AG09309 (cell line): ENCODE measurements at regions not wholly inside any gene's neighbourhood (a gene's known extent, or its start where the extent isn't known, plus 50 kb on each side); places are given as distances from the start of the nearest gene placed in this dataset.

ENCODE experiments used
- DNase-seq: peaks from one replicate; pipeline ENCODE4 v3.0.0-alpha.2; 2010; ENCODE audit warnings: low read depth
- H3K4me3 ChIP-seq: 2 replicates; pipeline ENCODE4 v1.5.1; 2011; ENCODE audit warnings: mild to moderate bottlenecking, low read depth, low read length, moderate library complexity; ENCODE audit not compliant: control insufficient read depth
- CTCF ChIP-seq: IDR thresholded peaks from 2 replicates; pipeline ENCODE4 v1.5.1; 2011; ENCODE audit warnings: mild to moderate bottlenecking, low read depth, low read length, inconsistent platforms; ENCODE audit not compliant: insufficient read depth, control insufficient read depth; ENCODE audit errors: missing control alignments

GRCh38 chr14:51563560-51563959 lies 88.2 kb upstream of the FRMD6 start:
- no peak overlapping the region for H3K4me3 ChIP-seq
- DNase-seq = no peak

GRCh38 chr14:51564460-51564859 lies 87.2 kb upstream of the FRMD6 start:
- no peak for TF ChIP-seq CTCF
- H3K4me3 ChIP-seq = no peak overlapping the region
- no peak for DNase-seq

More at GRCh38 chr14:51563560-51563959, 88.2 kb upstream of the FRMD6 start:
- TF ChIP-seq CTCF = no peak

GRCh38 chr14:51564986-51565604 lies 86.6 kb upstream of the FRMD6 start:
- no peak overlapping the region for H3K4me3 ChIP-seq
- no peak for DNase-seq
- TF ChIP-seq CTCF = no peak

- TF ChIP-seq CTCF = no peak
- no peak overlapping the region for H3K4me3 ChIP-seq
- DNase-seq = no peak
Measured at GRCh38 chr14:51566831-51567582, 84.7 kb upstream of the FRMD6 start.

GRCh38 chr14:51568366-51568765 lies 83.3 kb upstream of the FRMD6 start:
- DNase-seq = no peak
- no peak for TF ChIP-seq CTCF
- no peak overlapping the region for H3K4me3 ChIP-seq

GRCh38 chr14:51573607-51574006 lies 78.1 kb upstream of the FRMD6 start:
- TF ChIP-seq CTCF = no peak
- DNase-seq = no peak
- H3K4me3 ChIP-seq = no peak overlapping the region
